Endothelial cell of umbilical vein (primary cell): ENCODE measurements at regions not wholly inside any gene's neighbourhood (a gene's known extent, or its start where the extent isn't known, plus 50 kb on each side); places are given as distances from the start of the nearest gene placed in this dataset.
"Not testable (repeated sequence)": the region's sequence is repeated elsewhere in the genome, so short reads cannot be mapped to it uniquely, and the experiment has no call there.

Experiments
- CTCF ChIP-seq, 2 donors: IDR thresholded peaks; 1 replicate in 1 of 2; 2 replicates in 1 of 2; pipeline ENCODE4 v1.5.1; 2011; ENCODE audit warnings: low read length in 2 of 2, mild to moderate bottlenecking in 2 of 2, moderate library complexity in 2 of 2, control low read depth in 1 of 2, inconsistent platforms in 1 of 2, low read depth in 1 of 2; ENCODE audit not compliant: insufficient read depth in 1 of 2; ENCODE audit errors: extremely low read depth in 1 of 2
- EZH2 ChIP-seq: IDR thresholded peaks from 2 replicates; pipeline ENCODE4 v1.6.1; 2012; ENCODE audit warnings: borderline replicate concordance, low read depth, mild to moderate bottlenecking, moderate library complexity, low read length, inconsistent platforms; ENCODE audit not compliant: severe bottlenecking
- JUN ChIP-seq: IDR thresholded peaks from 2 replicates; pipeline ENCODE4 v1.6.1; 2011; ENCODE audit warnings: borderline replicate concordance, low read depth; ENCODE audit not compliant: insufficient read length, insufficient read depth
- MAX ChIP-seq: IDR thresholded peaks from 2 replicates; pipeline ENCODE4 v1.6.1; 2011; ENCODE audit not compliant: insufficient read depth, insufficient read length
- POLR2A ChIP-seq: IDR thresholded peaks from 2 replicates; pipeline ENCODE4 v1.6.1; 2012; ENCODE audit warnings: low read depth, mild to moderate bottlenecking, control low read depth, low read length
- POLR2AphosphoS5 ChIP-seq: IDR thresholded peaks from 2 replicates; pipeline ENCODE4 v1.6.1; 2012; ENCODE audit warnings: low read depth, mild to moderate bottlenecking, control low read depth, low read length, moderate library complexity; ENCODE audit not compliant: insufficient read depth

DNA sequence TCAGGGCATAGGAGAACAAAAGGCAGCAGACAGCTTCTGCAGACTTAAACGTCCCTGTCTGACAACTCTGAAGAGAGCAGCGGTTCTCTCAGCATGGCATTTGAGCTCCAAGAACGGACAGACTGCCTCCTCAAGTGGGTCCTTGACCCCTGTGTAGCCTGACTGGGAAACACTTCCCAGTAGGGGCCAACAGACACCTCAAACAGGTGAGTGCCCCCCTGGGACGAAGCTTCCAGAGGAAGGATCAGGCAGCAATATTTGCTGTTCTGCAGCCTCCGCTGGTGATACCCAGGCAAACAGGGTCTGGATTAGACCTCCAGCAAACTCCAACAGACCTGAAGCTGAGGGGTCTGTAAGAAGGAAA is 66.9 kb upstream of the NEDD9 start:
- not testable (repeated sequence) for TF ChIP-seq POLR2AphosphoS5; CTCF (IDR thresholded peaks at IDR 0.05; ENCODE audit: extremely low read depth in 1 of 2, insufficient read depth in 1 of 2, low read depth in 1 of 2, low read length in 2 of 2); EZH2; MAX; POLR2A; JUN
